Stimulated activated CD4-positive, alpha-beta T cell treated with anti-CD3 and anti-CD28 coated beads, TNF-alpha, amount 100 ng/mL, for 1 hour (primary cell): ENCODE measurements at regions not wholly inside any gene's neighbourhood (a gene's known extent, or its start where the extent isn't known, plus 50 kb on each side); places are given as distances from the start of the nearest gene placed in this dataset.

Experiments used
- DNase-seq, 3 donors: peaks; one replicate each; pipeline ENCODE4 v3.0.0-alpha.2; 2020; ENCODE audit warnings: low read depth in 3 of 3, low spot score in 1 of 3

DNA sequence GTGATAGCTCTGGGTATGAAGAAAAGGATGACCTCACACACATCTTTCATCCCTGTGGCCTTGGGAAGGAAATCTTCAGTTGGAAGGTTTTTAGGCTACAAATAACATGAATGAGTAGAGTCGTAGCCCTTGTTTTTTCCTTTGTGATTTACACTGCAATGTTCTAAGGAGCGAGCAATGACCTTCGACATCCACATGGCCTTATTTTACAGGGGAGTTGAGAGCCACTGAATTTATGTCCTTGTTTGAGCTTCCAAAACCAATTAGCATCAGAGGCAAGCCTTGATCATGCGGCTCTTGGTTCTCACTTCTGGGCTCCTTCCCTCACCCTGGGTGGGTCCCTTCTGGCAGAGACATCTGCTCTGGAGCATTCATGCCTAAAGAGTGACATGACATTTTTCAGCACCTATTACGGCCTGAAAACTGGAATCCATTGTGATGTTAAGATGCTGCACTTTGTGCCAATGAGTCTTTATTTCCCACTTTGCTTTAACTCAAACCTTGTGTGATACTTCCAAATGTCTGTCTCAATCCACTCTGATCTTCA, 70.5 kb upstream of the RUNX1 start:
- no peak for DNase-seq

- DNase-seq = no peak
Measured at GRCh38 chr21:35116777-35117176, 67.7 kb upstream of the RUNX1 start.

DNA sequence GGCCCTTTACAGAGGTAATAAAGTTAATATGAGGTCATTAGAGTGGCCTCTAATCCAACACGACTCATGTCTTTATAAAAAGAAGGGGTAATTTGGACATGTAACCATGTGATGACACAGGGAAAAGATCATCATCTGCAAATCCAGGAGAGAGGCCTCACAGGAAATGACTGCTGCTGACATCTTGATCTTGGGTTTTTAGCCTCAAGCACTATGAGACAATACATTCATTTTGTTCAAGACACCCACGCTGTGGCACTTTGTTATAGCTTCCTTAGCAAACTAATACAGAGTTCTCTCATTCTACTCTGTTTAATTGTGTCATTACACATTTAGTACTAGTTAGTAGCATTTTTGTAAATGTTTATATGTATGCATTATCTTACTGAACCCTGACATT, 64.0 kb upstream of the RUNX1 start:
- no peak for DNase-seq

- no peak for DNase-seq
Measured at GRCh38 chr21:35111321-35111930, 62.3 kb upstream of the RUNX1 start.

- no peak for DNase-seq
Measured at GRCh38 chr21:35108887-35109286, 59.8 kb upstream of the RUNX1 start.

DNA sequence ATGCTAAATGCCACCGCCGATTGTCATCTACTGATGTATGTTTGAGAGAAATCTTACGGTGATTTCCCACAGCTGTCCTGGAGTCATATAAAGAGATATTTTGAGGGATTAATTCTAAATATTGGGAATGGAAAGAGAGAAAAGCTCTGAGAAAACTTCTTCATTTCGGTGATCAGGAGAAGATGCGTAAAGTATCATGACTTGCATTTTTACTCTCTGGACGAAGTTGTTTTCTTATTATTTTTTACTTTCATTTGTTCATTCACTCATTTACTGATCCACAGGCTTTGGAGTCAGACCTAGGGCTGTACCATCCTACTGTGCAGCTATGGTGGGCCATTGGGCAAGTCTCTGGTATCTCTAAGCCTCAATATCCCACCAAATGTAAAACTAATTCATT, 58.4 kb upstream of the RUNX1 start:
- no peak for DNase-seq

- DNase-seq = no peak
Measured at GRCh38 chr21:35106246-35106835, 57.2 kb upstream of the RUNX1 start.

DNA sequence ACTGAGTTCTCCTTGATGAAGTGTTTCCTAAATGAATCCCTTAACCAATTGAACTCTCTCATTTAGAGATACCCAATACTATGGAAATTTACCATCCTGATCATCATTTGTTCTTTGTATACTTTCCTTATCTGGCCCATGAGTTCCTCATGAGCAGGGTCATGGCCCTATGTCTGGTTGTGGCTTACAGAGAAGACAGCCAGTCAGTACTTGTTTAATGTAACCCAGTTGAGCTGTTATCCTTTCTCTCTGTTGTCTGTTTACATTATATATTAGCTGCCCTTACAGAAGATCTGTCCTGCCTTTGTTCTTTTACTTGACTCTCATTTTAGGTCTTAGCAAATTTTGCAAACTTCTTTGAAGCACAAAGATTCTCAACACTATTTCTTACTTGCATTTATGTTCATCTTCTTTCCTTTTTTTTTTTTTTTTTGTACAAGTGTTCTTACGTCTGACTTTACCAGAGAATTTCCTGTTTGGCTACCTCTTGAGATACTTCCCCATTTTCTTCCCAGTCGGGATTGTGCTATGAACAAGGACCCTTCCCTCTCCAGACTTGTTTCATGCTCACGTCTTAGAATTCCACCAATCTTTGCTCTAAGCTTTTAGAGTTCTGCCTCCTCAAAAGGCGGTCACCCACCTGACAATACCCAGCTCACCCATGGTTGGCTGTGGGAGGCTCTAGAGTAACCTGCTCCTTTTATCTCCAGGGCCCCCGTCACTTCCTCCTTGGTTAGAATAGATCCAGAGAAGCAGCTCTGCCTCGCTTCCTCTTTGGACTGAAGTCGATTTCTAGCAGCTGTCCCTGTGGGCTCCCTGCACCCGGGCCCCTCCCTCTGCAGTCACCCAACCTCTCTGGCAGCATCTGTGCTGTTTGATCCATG, 53.6 kb upstream of the RUNX1 start:
- DNase-seq = peak in 1 of 3 donors; percentile 2

- DNase-seq = no peak
Measured at GRCh38 chr21:35100349-35100811, 51.3 kb upstream of the RUNX1 start.

- no peak for DNase-seq
Measured at GRCh38 chr21:35099310-35099709, 50.2 kb upstream of the RUNX1 start.
